ENCODE measurements at regions not wholly inside any gene's neighbourhood (a gene's known extent, or its start where the extent isn't known, plus 50 kb on each side); places are given as distances from the start of the nearest gene placed in this dataset.
"Not testable (repeated sequence)": the region's sequence is repeated elsewhere in the genome, so short reads cannot be mapped to it uniquely, and the experiment has no call there.

DNA sequence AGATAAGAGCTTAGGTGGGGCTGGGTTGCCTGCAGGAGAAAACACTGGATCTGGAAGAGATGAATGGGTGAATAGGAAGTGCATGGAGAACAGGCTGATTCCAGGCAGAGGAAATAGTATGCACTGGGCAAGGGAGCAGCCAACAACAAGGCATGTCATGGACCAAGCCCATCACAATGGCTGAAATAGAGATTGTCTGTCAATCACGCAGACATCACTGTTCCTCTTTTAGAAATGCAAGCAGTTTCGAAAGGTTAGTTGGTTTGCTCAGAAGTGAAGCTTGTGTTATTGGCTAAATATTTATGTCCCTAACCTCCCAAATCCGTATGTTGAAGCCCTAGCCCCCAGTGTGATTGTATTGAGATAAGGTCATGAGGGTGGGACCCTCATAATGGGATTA is 621.7 kb upstream of the CDH11 start:
- no peak for DNase-seq (ENCODE audit: low spot score)
- H3K4me1 ChIP-seq (ENCODE audit: insufficient read depth, poor library complexity, severe bottlenecking): no peaks in the 10 kb centered on the region
- TF ChIP-seq, protein P1, sequence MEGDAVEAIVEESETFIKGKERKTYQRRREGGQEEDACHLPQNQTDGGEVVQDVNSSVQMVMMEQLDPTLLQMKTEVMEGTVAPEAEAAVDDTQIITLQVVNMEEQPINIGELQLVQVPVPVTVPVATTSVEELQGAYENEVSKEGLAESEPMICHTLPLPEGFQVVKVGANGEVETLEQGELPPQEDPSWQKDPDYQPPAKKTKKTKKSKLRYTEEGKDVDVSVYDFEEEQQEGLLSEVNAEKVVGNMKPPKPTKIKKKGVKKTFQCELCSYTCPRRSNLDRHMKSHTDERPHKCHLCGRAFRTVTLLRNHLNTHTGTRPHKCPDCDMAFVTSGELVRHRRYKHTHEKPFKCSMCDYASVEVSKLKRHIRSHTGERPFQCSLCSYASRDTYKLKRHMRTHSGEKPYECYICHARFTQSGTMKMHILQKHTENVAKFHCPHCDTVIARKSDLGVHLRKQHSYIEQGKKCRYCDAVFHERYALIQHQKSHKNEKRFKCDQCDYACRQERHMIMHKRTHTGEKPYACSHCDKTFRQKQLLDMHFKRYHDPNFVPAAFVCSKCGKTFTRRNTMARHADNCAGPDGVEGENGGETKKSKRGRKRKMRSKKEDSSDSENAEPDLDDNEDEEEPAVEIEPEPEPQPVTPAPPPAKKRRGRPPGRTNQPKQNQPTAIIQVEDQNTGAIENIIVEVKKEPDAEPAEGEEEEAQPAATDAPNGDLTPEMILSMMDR (IDR thresholded peaks at IDR 0.05; ENCODE audit: poor library complexity, severe bottlenecking): no peak

DNA sequence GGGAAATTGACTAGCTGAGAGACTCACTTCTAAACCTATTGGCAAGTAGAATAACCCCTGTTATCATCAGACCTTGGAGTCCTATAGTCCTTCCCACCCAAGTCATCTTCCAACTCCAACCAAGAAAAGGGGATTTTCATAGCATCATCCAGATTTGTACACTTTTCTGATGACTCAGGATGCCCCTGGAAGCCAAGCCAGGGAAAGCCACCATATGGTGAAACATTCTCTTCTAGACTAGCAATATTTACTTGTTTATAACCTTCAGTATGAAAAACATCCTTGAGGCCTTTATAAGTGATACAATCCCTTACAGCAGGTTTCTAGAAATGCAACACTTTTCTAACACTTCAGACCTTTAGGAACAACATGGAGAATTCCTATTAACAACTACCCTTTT is 618.8 kb upstream of the CDH11 start:
- H3K9me3 ChIP-seq (ENCODE audit: severe bottlenecking): no peaks in the 10 kb centered on the region
- TF ChIP-seq, protein P1 (IDR thresholded peaks at IDR 0.05; ENCODE audit: poor library complexity, severe bottlenecking): no peak
- DNase-seq (ENCODE audit: low spot score) (no peak), ATAC-seq (ENCODE audit: low read depth) (no peak)
- no peaks in the 10 kb centered on the region for H3K27me3 ChIP-seq (ENCODE audit: insufficient read depth, poor library complexity, severe bottlenecking)
- no peaks in the 10 kb centered on the region for H3K4me1 ChIP-seq (ENCODE audit: insufficient read depth, poor library complexity, severe bottlenecking)
- H3K4me3 ChIP-seq (ENCODE audit: severe bottlenecking): no peak overlapping the region
- no peak overlapping the region for H3K27ac ChIP-seq (ENCODE audit: poor library complexity, severe bottlenecking)
- no peaks in the 10 kb centered on the region for H3K36me3 ChIP-seq (ENCODE audit: low read depth)

More for the DNA sequence above, 621.7 kb upstream of the CDH11 start:
- no peaks in the 10 kb centered on the region for H3K36me3 ChIP-seq (ENCODE audit: low read depth)
- no peak overlapping the region for H3K27ac ChIP-seq (ENCODE audit: poor library complexity, severe bottlenecking)
- ATAC-seq (ENCODE audit: low read depth): no peak
- no peaks in the 10 kb centered on the region for H3K9me3 ChIP-seq (ENCODE audit: severe bottlenecking)
- no peaks in the 10 kb centered on the region for H3K27me3 ChIP-seq (ENCODE audit: insufficient read depth, poor library complexity, severe bottlenecking)
- no peak overlapping the region for H3K4me3 ChIP-seq (ENCODE audit: severe bottlenecking)

DNA sequence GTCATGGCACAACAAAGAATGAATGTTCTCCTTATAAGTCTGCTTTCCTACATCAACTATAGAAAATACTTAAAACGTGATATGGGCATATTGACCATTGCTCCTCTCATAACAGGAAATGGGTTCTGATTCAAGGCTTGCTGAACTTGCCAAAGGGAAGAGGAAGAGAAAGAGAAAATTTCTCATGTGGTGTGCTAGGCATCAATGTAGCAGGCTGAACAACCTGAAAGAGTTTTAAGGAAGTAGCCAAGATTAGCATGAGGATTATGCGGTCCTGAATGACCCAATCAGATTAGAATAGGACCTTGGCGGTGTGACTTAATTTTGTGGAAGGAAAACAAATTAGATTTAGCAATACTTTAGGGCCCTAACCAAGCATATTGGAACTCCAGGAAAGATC is 617.7 kb upstream of the CDH11 start:
- DNase-seq (ENCODE audit: low spot score) (no peak), ATAC-seq (ENCODE audit: low read depth) (no peak)
- TF ChIP-seq, protein P1 (IDR thresholded peaks at IDR 0.05; ENCODE audit: poor library complexity, severe bottlenecking): no peak
- H3K9me3 ChIP-seq (ENCODE audit: severe bottlenecking): no peaks in the 10 kb centered on the region
- no peaks in the 10 kb centered on the region for H3K36me3 ChIP-seq (ENCODE audit: low read depth)
- no peak overlapping the region for H3K4me3 ChIP-seq (ENCODE audit: severe bottlenecking)
- no peaks in the 10 kb centered on the region for H3K4me1 ChIP-seq (ENCODE audit: insufficient read depth, poor library complexity, severe bottlenecking)
- H3K27ac ChIP-seq (ENCODE audit: poor library complexity, severe bottlenecking): no peak overlapping the region
- H3K27me3 ChIP-seq (ENCODE audit: insufficient read depth, poor library complexity, severe bottlenecking): no peaks in the 10 kb centered on the region

DNA sequence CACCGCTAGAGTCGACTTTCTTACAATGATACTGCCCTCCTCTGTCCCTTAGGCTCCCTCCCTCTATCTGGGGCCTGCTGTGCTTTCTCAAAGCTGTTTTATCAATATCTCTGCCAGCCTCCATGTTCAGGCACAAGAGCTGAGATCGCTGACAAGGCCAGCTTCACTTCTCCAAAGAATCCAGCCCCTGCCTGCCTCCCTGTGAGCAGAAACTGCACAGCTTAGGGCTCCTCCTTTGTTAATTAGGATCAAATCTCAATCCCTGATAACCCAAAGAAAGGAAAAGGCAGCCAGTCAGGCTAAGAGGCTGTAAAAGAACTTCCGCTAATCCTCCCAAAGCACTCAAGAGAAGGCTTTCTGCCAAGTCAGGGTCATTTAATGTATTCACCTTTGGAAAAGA is 616.0 kb upstream of the CDH11 start:
- TF ChIP-seq, protein P1 (IDR thresholded peaks at IDR 0.05; ENCODE audit: poor library complexity, severe bottlenecking): no peak
- H3K4me1 ChIP-seq (ENCODE audit: insufficient read depth, poor library complexity, severe bottlenecking): no peaks in the 10 kb centered on the region
- H3K27me3 ChIP-seq (ENCODE audit: insufficient read depth, poor library complexity, severe bottlenecking): no peaks in the 10 kb centered on the region
- no peaks in the 10 kb centered on the region for H3K36me3 ChIP-seq (ENCODE audit: low read depth)
- no peak overlapping the region for H3K4me3 ChIP-seq (ENCODE audit: severe bottlenecking)
- H3K27ac ChIP-seq (ENCODE audit: poor library complexity, severe bottlenecking): no peak overlapping the region
- no peak for DNase-seq (ENCODE audit: low spot score)
- no peak for ATAC-seq (ENCODE audit: low read depth)
- no peaks in the 10 kb centered on the region for H3K9me3 ChIP-seq (ENCODE audit: severe bottlenecking)

DNA sequence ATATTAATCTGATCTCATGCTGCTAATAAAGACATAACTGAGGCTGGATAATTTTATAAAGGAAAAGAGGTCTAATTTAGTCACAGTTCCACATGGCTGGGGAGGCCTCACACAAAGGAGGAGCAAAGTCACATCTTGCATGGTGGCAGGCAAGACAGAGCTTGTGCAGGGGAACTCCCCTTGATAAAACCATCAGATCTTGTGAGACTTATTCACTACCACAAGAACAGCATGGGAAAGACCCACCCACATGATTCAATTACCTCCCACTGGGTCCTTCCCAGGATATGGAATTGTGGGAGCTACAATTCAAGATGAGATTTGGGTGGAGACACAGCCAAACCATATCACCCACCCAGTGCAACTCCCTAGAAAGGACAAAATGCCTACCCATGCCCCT is 613.8 kb upstream of the CDH11 start:
- not testable (repeated sequence) for DNase-seq (ENCODE audit: low spot score); H3K27me3 ChIP-seq (ENCODE audit: insufficient read depth, poor library complexity, severe bottlenecking); H3K4me1 ChIP-seq (ENCODE audit: insufficient read depth, poor library complexity, severe bottlenecking); H3K27ac ChIP-seq (ENCODE audit: poor library complexity, severe bottlenecking); ATAC-seq (ENCODE audit: low read depth); H3K4me3 ChIP-seq (ENCODE audit: severe bottlenecking); H3K36me3 ChIP-seq (ENCODE audit: low read depth); H3K9me3 ChIP-seq (ENCODE audit: severe bottlenecking)
